SU-DHL-6 (cell line): ENCODE measurements at regions not wholly inside any gene's neighbourhood (a gene's known extent, or its start where the extent isn't known, plus 50 kb on each side); places are given as distances from the start of the nearest gene placed in this dataset.

ENCODE experiments used
- EZH2phosphoT487 ChIP-seq: fragments of 200-600 bp; sonication (generic), shearing (Covaris generic); conservative IDR thresholded peaks from 2 replicates; pipeline ENCODE4 v1.6.1; 2018; ENCODE audit warnings: mild to moderate bottlenecking, antibody characterized with exemption, low read length, moderate library complexity, mixed read lengths
- TF ChIP-seq, protein P1 (sequence below): fragments of 200-600 bp; sonication (generic); IDR thresholded peaks from one replicate; pipeline ENCODE4 v1.5.1; 2017; ENCODE audit warnings: antibody characterized with exemption, mild to moderate bottlenecking, low read length, moderate library complexity; ENCODE audit not compliant: insufficient read depth, poor library complexity, severe bottlenecking

DNA sequence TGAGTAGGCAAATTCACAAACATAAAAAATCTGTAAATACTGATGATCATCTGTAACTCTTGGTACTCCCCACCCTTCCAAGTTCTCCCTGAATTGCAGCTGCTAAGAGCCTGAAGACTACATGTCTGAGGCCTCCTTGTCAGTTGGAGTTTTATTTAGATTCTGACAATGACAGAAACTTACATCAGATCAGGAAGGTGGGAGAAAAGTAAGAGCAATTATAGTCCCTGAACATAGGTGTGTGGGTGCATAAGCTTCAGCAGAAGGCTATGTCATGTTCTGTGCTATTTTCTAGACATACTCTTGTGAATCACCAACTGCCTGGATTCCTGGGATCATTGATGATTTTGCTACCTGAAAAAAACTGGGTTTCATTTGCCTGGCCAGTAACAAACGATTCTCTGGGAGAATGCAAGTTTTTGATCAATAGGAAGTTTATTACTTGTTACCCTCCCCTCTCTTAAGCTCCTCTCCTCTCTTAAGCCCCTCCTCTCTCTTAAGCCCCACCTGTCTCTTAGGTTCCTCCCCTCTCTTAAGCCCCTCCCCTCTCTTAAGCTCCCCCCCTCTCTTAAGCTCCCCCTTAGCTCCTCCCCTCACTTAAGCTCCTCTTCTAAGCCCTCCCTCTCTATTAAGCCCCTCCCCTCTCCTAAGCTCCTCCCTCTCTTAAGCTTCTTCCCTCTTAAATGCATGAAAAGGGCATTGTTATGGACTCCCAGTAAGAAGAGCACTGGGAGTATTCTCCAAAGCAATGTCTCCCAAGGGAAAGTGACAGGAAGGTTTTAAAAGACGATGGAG, 1183.4 kb upstream of the AUTS2 start:
- TF ChIP-seq, protein P1, sequence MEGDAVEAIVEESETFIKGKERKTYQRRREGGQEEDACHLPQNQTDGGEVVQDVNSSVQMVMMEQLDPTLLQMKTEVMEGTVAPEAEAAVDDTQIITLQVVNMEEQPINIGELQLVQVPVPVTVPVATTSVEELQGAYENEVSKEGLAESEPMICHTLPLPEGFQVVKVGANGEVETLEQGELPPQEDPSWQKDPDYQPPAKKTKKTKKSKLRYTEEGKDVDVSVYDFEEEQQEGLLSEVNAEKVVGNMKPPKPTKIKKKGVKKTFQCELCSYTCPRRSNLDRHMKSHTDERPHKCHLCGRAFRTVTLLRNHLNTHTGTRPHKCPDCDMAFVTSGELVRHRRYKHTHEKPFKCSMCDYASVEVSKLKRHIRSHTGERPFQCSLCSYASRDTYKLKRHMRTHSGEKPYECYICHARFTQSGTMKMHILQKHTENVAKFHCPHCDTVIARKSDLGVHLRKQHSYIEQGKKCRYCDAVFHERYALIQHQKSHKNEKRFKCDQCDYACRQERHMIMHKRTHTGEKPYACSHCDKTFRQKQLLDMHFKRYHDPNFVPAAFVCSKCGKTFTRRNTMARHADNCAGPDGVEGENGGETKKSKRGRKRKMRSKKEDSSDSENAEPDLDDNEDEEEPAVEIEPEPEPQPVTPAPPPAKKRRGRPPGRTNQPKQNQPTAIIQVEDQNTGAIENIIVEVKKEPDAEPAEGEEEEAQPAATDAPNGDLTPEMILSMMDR, result no peak
- TF ChIP-seq EZH2phosphoT487, result no peak
